Activated T-cell treated with anti-CD3 and anti-CD28 coated beads, Interleukin-2, amount 50 U/mL, for 24 hours (primary cell): ENCODE measurements at regions not wholly inside any gene's neighbourhood (a gene's known extent, or its start where the extent isn't known, plus 50 kb on each side); places are given as distances from the start of the nearest gene placed in this dataset.

ENCODE experiments used
- DNase-seq: peaks from one replicate; pipeline ENCODE4 v3.0.0-alpha.2; 2020
- H3K27ac Mint-ChIP-seq: 2 replicates; pipeline ENCODE4 v1.8.0; 2020; ENCODE audit warnings: mild to moderate bottlenecking, mixed read lengths
- H3K27me3 Mint-ChIP-seq: 2 replicates; pipeline ENCODE4 v1.8.0; 2020; ENCODE audit warnings: mixed read lengths
- H3K36me3 Mint-ChIP-seq: 2 replicates; pipeline ENCODE4 v1.8.0; 2020; ENCODE audit warnings: low read depth, mixed read lengths
- H3K4me1 Mint-ChIP-seq: 2 replicates; pipeline ENCODE4 v1.8.0; 2020; ENCODE audit warnings: low read depth, mixed read lengths
- H3K4me3 Mint-ChIP-seq: 2 replicates; pipeline ENCODE4 v1.8.0; 2020; ENCODE audit warnings: mild to moderate bottlenecking, moderate library complexity, mixed read lengths
- H3K9me3 Mint-ChIP-seq: 2 replicates; pipeline ENCODE4 v1.8.0; 2020; ENCODE audit warnings: mixed read lengths

GRCh38 chr7:23955145-23955544 lies 245.1 kb downstream of the STK31 start:
- H3K36me3 Mint-ChIP-seq = no peaks in the 10 kb centered on the region
- peaks cover 5% of the 10 kb centered on the region for H3K9me3 Mint-ChIP-seq
- no peaks in the 10 kb centered on the region for H3K4me1 Mint-ChIP-seq
- H3K27ac Mint-ChIP-seq = no peak overlapping the region
- peaks cover 3% of the 10 kb centered on the region for H3K27me3 Mint-ChIP-seq
- DNase-seq = no peak
- H3K4me3 Mint-ChIP-seq = no peak overlapping the region

- no peak for DNase-seq
- no peak overlapping the region for H3K27ac Mint-ChIP-seq
- peaks cover 5% of the 10 kb centered on the region for H3K9me3 Mint-ChIP-seq
- H3K4me1 Mint-ChIP-seq = no peaks in the 10 kb centered on the region
- H3K27me3 Mint-ChIP-seq = peaks cover 3% of the 10 kb centered on the region
- no peak overlapping the region for H3K4me3 Mint-ChIP-seq
- no peaks in the 10 kb centered on the region for H3K36me3 Mint-ChIP-seq
These were observed 245.7 kb downstream of the STK31 start for GRCh38 chr7:23955600-23956149.

GRCh38 chr7:23956772-23957576 lies 247.0 kb downstream of the STK31 start:
- Mint-ChIP-seq H3K27ac (no peak overlapping the region), H3K36me3 (no peaks in the 10 kb centered on the region), H3K4me3 (no peak overlapping the region), H3K9me3 (peaks cover 5% of the 10 kb centered on the region), H3K27me3 (peaks cover 3% of the 10 kb centered on the region), H3K4me1 (no peaks in the 10 kb centered on the region)
- no peak for DNase-seq

GRCh38 chr7:23959821-23960220 lies 249.8 kb downstream of the STK31 start:
- no peak for DNase-seq
- H3K9me3 Mint-ChIP-seq = peaks cover 5% of the 10 kb centered on the region
- H3K36me3 Mint-ChIP-seq = no peaks in the 10 kb centered on the region
- no peak overlapping the region for H3K4me3 Mint-ChIP-seq
- no peak overlapping the region for H3K27ac Mint-ChIP-seq
- no peaks in the 10 kb centered on the region for H3K4me1 Mint-ChIP-seq
- peaks cover 4% of the 10 kb centered on the region for H3K27me3 Mint-ChIP-seq

- H3K27ac Mint-ChIP-seq = no peak overlapping the region
These were observed 250.3 kb downstream of the STK31 start for GRCh38 chr7:23960361-23960760.

GRCh38 chr7:23963461-23964165 lies 253.6 kb downstream of the STK31 start:
- Mint-ChIP-seq H3K27me3 (peaks cover 4% of the 10 kb centered on the region), H3K36me3 (no peaks in the 10 kb centered on the region), H3K27ac (no peak overlapping the region), H3K9me3 (no peaks in the 10 kb centered on the region), H3K4me3 (no peak overlapping the region), H3K4me1 (peaks cover 10% of the 10 kb centered on the region)
- no peak for DNase-seq

More at GRCh38 chr7:23960361-23960760, 250.3 kb downstream of the STK31 start:
- peaks cover 4% of the 10 kb centered on the region for H3K27me3 Mint-ChIP-seq
- H3K4me3 Mint-ChIP-seq = no peak overlapping the region
- DNase-seq = no peak
- no peaks in the 10 kb centered on the region for H3K36me3 Mint-ChIP-seq
- peaks cover 3% of the 10 kb centered on the region for H3K9me3 Mint-ChIP-seq
- H3K4me1 Mint-ChIP-seq = no peaks in the 10 kb centered on the region

GRCh38 chr7:23964715-23965114 lies 254.7 kb downstream of the STK31 start:
- no peaks in the 10 kb centered on the region for H3K36me3 Mint-ChIP-seq
- H3K27ac Mint-ChIP-seq = no peak overlapping the region
- peaks cover 4% of the 10 kb centered on the region for H3K27me3 Mint-ChIP-seq
- no peaks in the 10 kb centered on the region for H3K9me3 Mint-ChIP-seq
- peaks cover 11% of the 10 kb centered on the region for H3K4me1 Mint-ChIP-seq
- DNase-seq = no peak
- H3K4me3 Mint-ChIP-seq = no peak overlapping the region

GRCh38 chr7:23965296-23965695 lies 255.3 kb downstream of the STK31 start:
- H3K27ac Mint-ChIP-seq = no peak overlapping the region
- no peaks in the 10 kb centered on the region for H3K9me3 Mint-ChIP-seq
- H3K4me3 Mint-ChIP-seq = no peak overlapping the region
- H3K4me1 Mint-ChIP-seq = peaks cover 11% of the 10 kb centered on the region
- DNase-seq = no peak
- no peaks in the 10 kb centered on the region for H3K36me3 Mint-ChIP-seq
- H3K27me3 Mint-ChIP-seq = peaks cover 4% of the 10 kb centered on the region

- no peaks in the 10 kb centered on the region for H3K36me3 Mint-ChIP-seq
- H3K27ac Mint-ChIP-seq = no peak overlapping the region
These were observed 256.9 kb downstream of the STK31 start for GRCh38 chr7:23966941-23967340.

GRCh38 chr7:23967949-23968599 lies 258.1 kb downstream of the STK31 start:
- no peaks in the 10 kb centered on the region for H3K9me3 Mint-ChIP-seq
- H3K4me1 Mint-ChIP-seq = peaks cover 11% of the 10 kb centered on the region
- no peak for DNase-seq
- no peak overlapping the region for H3K4me3 Mint-ChIP-seq
- H3K27ac Mint-ChIP-seq = no peak overlapping the region
- H3K36me3 Mint-ChIP-seq = no peaks in the 10 kb centered on the region
- peaks cover 4% of the 10 kb centered on the region for H3K27me3 Mint-ChIP-seq

More at GRCh38 chr7:23966941-23967340, 256.9 kb downstream of the STK31 start:
- H3K4me1 Mint-ChIP-seq = peaks cover 11% of the 10 kb centered on the region
- H3K4me3 Mint-ChIP-seq = no peak overlapping the region
- DNase-seq = no peak
- peaks cover 4% of the 10 kb centered on the region for H3K27me3 Mint-ChIP-seq
- no peaks in the 10 kb centered on the region for H3K9me3 Mint-ChIP-seq

- Mint-ChIP-seq H3K4me3 (no peak overlapping the region), H3K27me3 (no peaks in the 10 kb centered on the region), H3K9me3 (no peaks in the 10 kb centered on the region), H3K27ac (no peak overlapping the region), H3K4me1 (peaks cover 11% of the 10 kb centered on the region), H3K36me3 (no peaks in the 10 kb centered on the region)
- no peak for DNase-seq
These were observed 258.8 kb downstream of the STK31 start for GRCh38 chr7:23968791-23969190.

- no peaks in the 10 kb centered on the region for H3K27me3 Mint-ChIP-seq
- no peak overlapping the region for H3K27ac Mint-ChIP-seq
- peaks cover 11% of the 10 kb centered on the region for H3K4me1 Mint-ChIP-seq
- DNase-seq = no peak
- no peaks in the 10 kb centered on the region for H3K9me3 Mint-ChIP-seq
- H3K4me3 Mint-ChIP-seq = no peak overlapping the region
- no peaks in the 10 kb centered on the region for H3K36me3 Mint-ChIP-seq
These were observed 259.4 kb downstream of the STK31 start for GRCh38 chr7:23969443-23969842.

- Mint-ChIP-seq H3K27ac (no peak overlapping the region), H3K27me3 (no peaks in the 10 kb centered on the region), H3K4me1 (peaks cover 11% of the 10 kb centered on the region), H3K9me3 (no peaks in the 10 kb centered on the region), H3K36me3 (no peaks in the 10 kb centered on the region), H3K4me3 (no peak overlapping the region)
- no peak for DNase-seq
These were observed 260.2 kb downstream of the STK31 start for GRCh38 chr7:23970193-23970592.

- peaks cover 11% of the 10 kb centered on the region for H3K4me1 Mint-ChIP-seq
- no peak overlapping the region for H3K4me3 Mint-ChIP-seq
- no peaks in the 10 kb centered on the region for H3K36me3 Mint-ChIP-seq
- H3K27me3 Mint-ChIP-seq = no peaks in the 10 kb centered on the region
- DNase-seq = no peak
- H3K27ac Mint-ChIP-seq = no peak overlapping the region
- H3K9me3 Mint-ChIP-seq = no peaks in the 10 kb centered on the region
These were observed 261.0 kb downstream of the STK31 start for GRCh38 chr7:23971031-23971430.
